GM18909 (cell line): ENCODE measurements at regions not wholly inside any gene's neighbourhood (a gene's known extent, or its start where the extent isn't known, plus 50 kb on each side); places are given as distances from the start of the nearest gene placed in this dataset.

Source experiments
- ATAC-seq: cut with Tn5 transposase; IDR thresholded peaks from one replicate; pipeline ENCODE4 v1.9.1; 2021; ENCODE audit warnings: mild to moderate bottlenecking; ENCODE audit not compliant: unreplicated experiment, poor library complexity

- no peak for ATAC-seq
Measured at GRCh38 chr10:121285406-121286196, 312.6 kb downstream of the FGFR2 start.

DNA sequence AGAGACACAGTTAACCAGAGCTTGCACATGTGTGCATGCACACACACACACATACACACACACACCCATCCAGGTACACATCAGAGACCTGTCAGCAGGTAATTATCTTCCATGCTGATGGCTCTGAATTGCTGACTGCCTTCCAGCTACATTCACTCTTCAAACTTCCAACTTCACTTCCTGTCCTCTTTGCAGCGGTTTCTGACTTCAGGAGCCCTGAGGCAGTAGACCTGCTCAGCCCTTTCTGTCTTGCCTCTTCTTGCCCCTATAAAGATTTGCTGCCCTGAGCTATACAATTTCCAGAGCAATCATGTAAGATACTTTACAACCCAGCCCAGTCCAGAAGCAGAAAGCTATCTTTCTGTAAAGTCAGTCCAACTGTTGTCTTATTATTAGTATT lies 310.2 kb downstream of the FGFR2 start:
- ATAC-seq = no peak

- ATAC-seq = no peak
Measured at GRCh38 chr10:121288864-121289661, 309.2 kb downstream of the FGFR2 start.

- ATAC-seq = no peak
Measured at GRCh38 chr10:121289800-121290199, 308.4 kb downstream of the FGFR2 start.

DNA sequence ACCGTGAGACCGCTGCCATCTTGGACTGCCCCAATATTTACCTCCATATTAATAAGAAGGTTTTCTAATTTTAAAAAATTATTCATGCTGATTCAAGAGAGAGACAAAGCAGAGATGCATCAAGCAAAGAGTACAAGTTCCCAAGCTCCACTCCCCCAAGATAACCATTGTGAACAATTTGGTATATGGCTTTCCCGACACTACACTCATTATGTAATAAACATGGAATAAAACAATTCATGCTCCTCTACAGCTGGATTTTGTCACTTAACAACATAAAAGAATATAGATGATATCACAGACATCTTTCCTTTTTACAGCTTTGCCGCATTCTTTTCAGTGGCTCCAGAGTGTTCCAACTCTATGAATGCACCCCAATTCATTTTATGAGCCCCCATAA lies 307.6 kb downstream of the FGFR2 start:
- ATAC-seq = no peak

GRCh38 chr10:121291376-121291775 lies 306.9 kb downstream of the FGFR2 start:
- ATAC-seq = no peak

GRCh38 chr10:121291823-121292222 lies 306.4 kb downstream of the FGFR2 start:
- ATAC-seq = no peak

GRCh38 chr10:121292321-121292720 lies 305.9 kb downstream of the FGFR2 start:
- no peak for ATAC-seq

- no peak for ATAC-seq
Measured at GRCh38 chr10:121293110-121293509, 305.1 kb downstream of the FGFR2 start.

- ATAC-seq = no peak
Measured at GRCh38 chr10:121294630-121295029, 303.6 kb downstream of the FGFR2 start.

DNA sequence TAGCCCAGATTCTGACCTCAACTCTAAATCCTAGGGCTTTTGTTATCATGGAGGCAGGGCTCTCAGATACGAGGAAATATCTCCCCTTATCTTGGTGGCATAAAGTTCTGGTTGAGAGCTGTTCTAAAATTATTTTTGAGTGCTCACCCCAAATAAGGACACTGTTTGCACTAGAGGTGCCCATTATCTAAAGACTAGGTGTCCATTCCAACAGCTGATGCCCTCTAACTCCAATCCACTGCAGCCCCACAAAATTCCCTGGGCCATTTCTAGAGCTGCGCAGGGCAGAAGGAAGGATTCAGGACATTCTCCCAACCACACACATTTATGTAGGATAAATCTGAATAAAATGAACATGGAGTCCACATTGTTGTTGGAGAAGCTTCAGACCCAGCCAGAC lies 301.9 kb downstream of the FGFR2 start:
- ATAC-seq = no peak

- ATAC-seq = no peak
Measured at GRCh38 chr10:121296881-121297585, 301.2 kb downstream of the FGFR2 start.

GRCh38 chr10:121300723-121301122 lies 297.5 kb downstream of the FGFR2 start:
- no peak for ATAC-seq

GRCh38 chr10:121302541-121303180 lies 295.6 kb downstream of the FGFR2 start:
- no peak for ATAC-seq

DNA sequence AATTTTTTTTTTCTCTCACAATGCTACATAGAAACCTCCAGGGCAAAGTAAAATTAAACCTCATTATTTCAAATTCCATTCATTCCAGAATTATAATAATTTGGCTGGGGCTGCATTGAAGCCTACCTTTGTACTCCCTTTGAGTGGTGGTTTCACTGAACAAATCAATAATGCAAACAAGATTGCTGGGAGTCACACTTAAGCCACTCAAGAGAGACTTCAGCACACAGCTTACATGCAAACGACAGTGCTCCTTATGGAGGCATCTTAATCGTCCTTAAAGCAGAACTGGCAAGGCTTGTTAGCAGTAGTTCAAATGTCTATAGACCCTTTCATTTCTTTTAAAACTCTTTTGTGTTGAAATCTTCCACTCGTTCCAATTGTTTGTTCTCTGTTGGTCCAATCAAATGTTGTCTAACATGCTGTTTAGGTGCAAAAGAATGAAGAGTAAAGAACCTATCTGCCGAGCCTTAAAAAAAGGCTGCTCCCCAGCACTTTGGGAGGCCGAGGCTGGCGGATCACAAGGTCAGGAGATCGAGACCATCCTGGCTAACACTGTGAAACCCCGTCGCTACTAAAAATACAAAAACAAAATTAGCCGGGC lies 294.9 kb downstream of the FGFR2 start:
- no peak for ATAC-seq

- no peak for ATAC-seq
Measured at GRCh38 chr10:121305066-121305465, 293.2 kb downstream of the FGFR2 start.

DNA sequence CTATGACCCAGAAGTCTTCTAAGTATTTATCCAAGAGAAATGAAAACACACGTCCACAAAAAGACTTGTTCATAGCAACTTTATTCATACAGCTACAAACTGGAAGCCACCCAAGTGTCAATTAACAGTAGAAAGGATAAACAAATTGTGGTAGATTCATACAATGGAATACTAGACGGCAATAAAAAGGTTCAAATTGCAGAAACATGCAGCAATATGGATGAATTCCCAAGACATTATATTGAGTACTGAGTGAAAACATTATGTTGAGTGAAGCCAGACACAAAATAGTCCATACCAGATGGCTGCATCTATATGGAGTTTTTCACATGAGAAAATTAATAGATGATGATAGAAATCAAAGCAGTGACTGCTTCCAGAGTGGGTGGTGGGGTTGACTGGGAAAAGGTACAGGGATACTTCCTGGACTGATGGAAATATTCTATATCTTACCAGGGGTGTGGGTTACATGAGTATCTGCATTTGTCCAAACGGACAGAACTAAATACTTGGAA lies 292.0 kb downstream of the FGFR2 start:
- ATAC-seq = no peak

DNA sequence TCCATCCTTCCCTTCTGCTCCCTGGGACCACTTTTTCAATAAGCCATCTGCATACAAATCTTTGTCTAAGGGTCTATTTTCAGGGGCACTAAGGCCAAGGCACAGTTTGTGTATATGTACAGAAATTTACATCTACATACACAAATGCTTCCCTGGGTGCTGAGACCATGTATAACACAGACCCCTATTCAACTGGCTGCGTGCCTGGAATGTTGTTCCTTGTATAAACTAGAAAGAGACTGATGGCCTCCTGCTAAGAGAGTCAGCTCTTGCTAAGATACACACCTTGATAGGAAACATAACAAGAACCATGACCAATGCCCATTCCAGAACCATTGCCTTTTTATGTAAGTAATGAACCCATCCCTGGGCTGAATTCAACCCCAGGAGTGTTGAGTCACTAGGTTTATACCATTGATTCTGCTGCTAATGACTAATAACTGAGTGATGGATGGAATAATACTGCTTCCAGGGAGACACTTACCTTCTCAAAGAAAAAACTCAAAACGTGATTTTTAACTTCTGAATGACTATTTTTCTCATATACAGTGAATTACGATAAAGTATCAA lies 290.7 kb downstream of the FGFR2 start:
- ATAC-seq = no peak

GRCh38 chr10:121308020-121308419 lies 290.2 kb downstream of the FGFR2 start:
- ATAC-seq = no peak

- no peak for ATAC-seq
Measured at GRCh38 chr10:121309164-121309563, 289.1 kb downstream of the FGFR2 start.
